ENCODE measurements at regions not wholly inside any gene's neighbourhood (a gene's known extent, or its start where the extent isn't known, plus 50 kb on each side); places are given as distances from the start of the nearest gene placed in this dataset.
"Not testable (repeated sequence)": the region's sequence is repeated elsewhere in the genome, so short reads cannot be mapped to it uniquely, and the experiment has no call there.

- no peak for DNase-seq (ENCODE audit: low spot score)
These were observed 1660.3 kb upstream of the PCDH10 start for GRCh38 chr4:131488772-131489171.

- not testable (repeated sequence) for DNase-seq (ENCODE audit: low spot score)
These were observed 1652.9 kb upstream of the PCDH10 start for GRCh38 chr4:131496211-131496610.

GRCh38 chr4:131499141-131499873 is 1649.8 kb upstream of the PCDH10 start:
- no peak for DNase-seq (ENCODE audit: low spot score)

GRCh38 chr4:131509521-131509920 is 1639.6 kb upstream of the PCDH10 start:
- DNase-seq (ENCODE audit: low spot score), result no peak

GRCh38 chr4:131526686-131527085 is 1622.4 kb upstream of the PCDH10 start:
- no peak for DNase-seq (ENCODE audit: low spot score)

- DNase-seq (ENCODE audit: low spot score), result no peak
These were observed 1618.0 kb upstream of the PCDH10 start for GRCh38 chr4:131531087-131531486.

GRCh38 chr4:131534944-131535645 is 1614.0 kb upstream of the PCDH10 start:
- no peak for DNase-seq (ENCODE audit: low spot score)

GRCh38 chr4:131540256-131540655 is 1608.8 kb upstream of the PCDH10 start:
- no peak for DNase-seq (ENCODE audit: low spot score)

- DNase-seq (ENCODE audit: low spot score), result no peak
These were observed 1601.5 kb upstream of the PCDH10 start for GRCh38 chr4:131547506-131547981.

GRCh38 chr4:131551306-131551705 is 1597.8 kb upstream of the PCDH10 start:
- no peak for DNase-seq (ENCODE audit: low spot score)

GRCh38 chr4:131566026-131566425 is 1583.1 kb upstream of the PCDH10 start:
- DNase-seq (ENCODE audit: low spot score), result no peak

- DNase-seq (ENCODE audit: low spot score), result no peak
These were observed 1564.5 kb upstream of the PCDH10 start for GRCh38 chr4:131584587-131584986.

- DNase-seq (ENCODE audit: low spot score), result no peak
These were observed 1554.0 kb upstream of the PCDH10 start for GRCh38 chr4:131595140-131595539.

- no peak for DNase-seq (ENCODE audit: low spot score)
These were observed 1545.4 kb upstream of the PCDH10 start for GRCh38 chr4:131603705-131604104.

- DNase-seq (ENCODE audit: low spot score), result no peak
These were observed 1540.1 kb upstream of the PCDH10 start for GRCh38 chr4:131609039-131609438.

GRCh38 chr4:131610517-131610916 is 1538.6 kb upstream of the PCDH10 start:
- not testable (repeated sequence) for DNase-seq (ENCODE audit: low spot score)

- no peak for DNase-seq (ENCODE audit: low spot score)
These were observed 1535.8 kb upstream of the PCDH10 start for GRCh38 chr4:131613086-131613823.

- no peak for DNase-seq (ENCODE audit: low spot score)
These were observed 1535.3 kb upstream of the PCDH10 start for GRCh38 chr4:131613824-131614216.

GRCh38 chr4:131632877-131633276 is 1516.2 kb upstream of the PCDH10 start:
- DNase-seq (ENCODE audit: low spot score), result no peak

- no peak for DNase-seq (ENCODE audit: low spot score)
These were observed 1513.9 kb upstream of the PCDH10 start for GRCh38 chr4:131635191-131635590.

GRCh38 chr4:131638781-131639180 is 1510.3 kb upstream of the PCDH10 start:
- no peak for DNase-seq (ENCODE audit: low spot score)

GRCh38 chr4:131644619-131645018 is 1504.5 kb upstream of the PCDH10 start:
- peak; percentile 56 for DNase-seq (ENCODE audit: low spot score)

- DNase-seq (ENCODE audit: low spot score), result no peak
These were observed 1499.9 kb upstream of the PCDH10 start for GRCh38 chr4:131649227-131649626.

Data from iPS-NIHi11 (cell line).